ENCODE measurements at regions not wholly inside any gene's neighbourhood (a gene's known extent, or its start where the extent isn't known, plus 50 kb on each side); places are given as distances from the start of the nearest gene placed in this dataset.

- H3K27me3 Mint-ChIP-seq, result no peaks in the 10 kb centered on the region
- no peak overlapping the region for H3K4me3 Mint-ChIP-seq
- no peaks in the 10 kb centered on the region for H3K9me3 ChIP-seq (ENCODE audit: control insufficient read depth in 1 of 2, low read length in 2 of 2)
- intact Hi-C loops (cut with micrococcal nuclease), result no loop called here
- no peaks in the 10 kb centered on the region for H3K36me3 ChIP-seq (ENCODE audit: insufficient read depth, low read length)
- H3K36me3 Mint-ChIP-seq, result no peaks in the 10 kb centered on the region
- no peak for DNase-seq
- no peak overlapping the region for H3K4me3 ChIP-seq (ENCODE audit: low read length in 2 of 2)
- ChIA-PET CTCF (ENCODE audit: partially characterized antibody) (no interaction called here), POLR2A (ENCODE audit: partially characterized antibody) (no interaction called here)
- no peaks in the 10 kb centered on the region for H3K4me1 ChIP-seq (ENCODE audit: insufficient read depth, low read length)
- H3K27me3 ChIP-seq (ENCODE audit: insufficient read depth, low read length), result no peaks in the 10 kb centered on the region
- no peaks in the 10 kb centered on the region for H3K4me1 Mint-ChIP-seq
- H3K27ac Mint-ChIP-seq, result no peak overlapping the region
- peaks cover 0 to 6% (median 2%) of the 10 kb centered on the region in 8 donors for H3K9me3 Mint-ChIP-seq
- H3K27ac ChIP-seq (ENCODE audit: low read depth, low read length), result no peak overlapping the region
Measured at GRCh38 chr21:27454234-27454633, 487.3 kb upstream of the ADAMTS5 start.

GRCh38 chr21:27451116-27451515 is 484.2 kb upstream of the ADAMTS5 start:
- H3K4me1 ChIP-seq (ENCODE audit: insufficient read depth, low read length), result no peaks in the 10 kb centered on the region
- no peaks in the 10 kb centered on the region for H3K9me3 ChIP-seq (ENCODE audit: control insufficient read depth in 1 of 2, low read length in 2 of 2)
- Mint-ChIP-seq H3K27me3 (no peaks in the 10 kb centered on the region), H3K27ac (no peak overlapping the region), H3K4me3 (no peak overlapping the region), H3K9me3 (peaks cover 0 to 7% (median 0%) of the 10 kb centered on the region in 8 donors), H3K36me3 (no peaks in the 10 kb centered on the region), H3K4me1 (no peaks in the 10 kb centered on the region)
- H3K36me3 ChIP-seq (ENCODE audit: insufficient read depth, low read length), result no peaks in the 10 kb centered on the region
- ChIA-PET CTCF (ENCODE audit: partially characterized antibody) (no interaction called here), POLR2A (ENCODE audit: partially characterized antibody) (no interaction called here)
- intact Hi-C loops (cut with micrococcal nuclease), result no loop called here
- no peak overlapping the region for H3K27ac ChIP-seq (ENCODE audit: low read depth, low read length)
- H3K4me3 ChIP-seq (ENCODE audit: low read length in 2 of 2), result no peak overlapping the region
- no peak for DNase-seq
- no peaks in the 10 kb centered on the region for H3K27me3 ChIP-seq (ENCODE audit: insufficient read depth, low read length)

GRCh38 chr21:27450216-27450615 is 483.3 kb upstream of the ADAMTS5 start:
- H3K27ac ChIP-seq (ENCODE audit: low read depth, low read length), result no peak overlapping the region
- H3K27me3 Mint-ChIP-seq, result no peaks in the 10 kb centered on the region
- no peak overlapping the region for H3K4me3 ChIP-seq (ENCODE audit: low read length in 2 of 2)
- no peaks in the 10 kb centered on the region for H3K4me1 ChIP-seq (ENCODE audit: insufficient read depth, low read length)
- no peaks in the 10 kb centered on the region for H3K9me3 ChIP-seq (ENCODE audit: control insufficient read depth in 1 of 2, low read length in 2 of 2)
- H3K27me3 ChIP-seq (ENCODE audit: insufficient read depth, low read length), result no peaks in the 10 kb centered on the region
- DNase-seq, result no peak
- H3K4me3 Mint-ChIP-seq, result no peak overlapping the region
- no peak overlapping the region for H3K27ac Mint-ChIP-seq
- H3K36me3 ChIP-seq (ENCODE audit: insufficient read depth, low read length), result no peaks in the 10 kb centered on the region
- ChIA-PET POLR2A (ENCODE audit: partially characterized antibody) (no interaction called here), CTCF (ENCODE audit: partially characterized antibody) (no interaction called here)
- H3K9me3 Mint-ChIP-seq, result peaks cover 0 to 7% (median 0%) of the 10 kb centered on the region in 8 donors
- no peaks in the 10 kb centered on the region for H3K36me3 Mint-ChIP-seq
- intact Hi-C loops (cut with micrococcal nuclease), result no loop called here
- no peaks in the 10 kb centered on the region for H3K4me1 Mint-ChIP-seq

GRCh38 chr21:27448960-27449359 is 482.1 kb upstream of the ADAMTS5 start:
- intact Hi-C loops (cut with micrococcal nuclease), result no loop called here
- Histone ChIP-seq H3K4me1 (ENCODE audit: insufficient read depth, low read length) (no peaks in the 10 kb centered on the region), H3K4me3 (ENCODE audit: low read length in 2 of 2) (no peak overlapping the region), H3K27ac (ENCODE audit: low read depth, low read length) (no peak overlapping the region), H3K36me3 (ENCODE audit: insufficient read depth, low read length) (no peaks in the 10 kb centered on the region), H3K9me3 (ENCODE audit: control insufficient read depth in 1 of 2, low read length in 2 of 2) (no peaks in the 10 kb centered on the region), H3K27me3 (ENCODE audit: insufficient read depth, low read length) (no peaks in the 10 kb centered on the region)
- no peaks in the 10 kb centered on the region for H3K27me3 Mint-ChIP-seq
- no peaks in the 10 kb centered on the region for H3K4me1 Mint-ChIP-seq
- DNase-seq, result no peak
- H3K9me3 Mint-ChIP-seq, result peaks cover 0 to 7% (median under 1%) of the 10 kb centered on the region in 8 donors
- no peaks in the 10 kb centered on the region for H3K36me3 Mint-ChIP-seq
- H3K4me3 Mint-ChIP-seq, result no peak overlapping the region
- CTCF ChIA-PET (ENCODE audit: partially characterized antibody), result no interaction called here
- POLR2A ChIA-PET (ENCODE audit: partially characterized antibody), result no interaction called here
- no peak overlapping the region for H3K27ac Mint-ChIP-seq

- Mint-ChIP-seq H3K4me1 (no peaks in the 10 kb centered on the region), H3K36me3 (no peaks in the 10 kb centered on the region), H3K9me3 (peaks cover 0 to 11% (median 5%) of the 10 kb centered on the region in 8 donors), H3K27me3 (no peaks in the 10 kb centered on the region), H3K27ac (no peak overlapping the region), H3K4me3 (no peak overlapping the region)
- Histone ChIP-seq H3K27ac (ENCODE audit: low read depth, low read length) (no peak overlapping the region), H3K4me3 (ENCODE audit: low read length in 2 of 2) (no peak overlapping the region), H3K4me1 (ENCODE audit: insufficient read depth, low read length) (no peaks in the 10 kb centered on the region), H3K9me3 (ENCODE audit: control insufficient read depth in 1 of 2, low read length in 2 of 2) (no peaks in the 10 kb centered on the region), H3K36me3 (ENCODE audit: insufficient read depth, low read length) (no peaks in the 10 kb centered on the region), H3K27me3 (ENCODE audit: insufficient read depth, low read length) (no peaks in the 10 kb centered on the region)
- CTCF ChIA-PET (ENCODE audit: partially characterized antibody), result no interaction called here
- intact Hi-C loops (cut with micrococcal nuclease), result no loop called here
- no peak for DNase-seq
- POLR2A ChIA-PET (ENCODE audit: partially characterized antibody), result no interaction called here
Measured at GRCh38 chr21:27447843-27448242, 481.0 kb upstream of the ADAMTS5 start.

- intact Hi-C loops (cut with micrococcal nuclease), result no loop called here
- Histone ChIP-seq H3K36me3 (ENCODE audit: insufficient read depth, low read length) (no peaks in the 10 kb centered on the region), H3K4me3 (ENCODE audit: low read length in 2 of 2) (no peak overlapping the region), H3K9me3 (ENCODE audit: control insufficient read depth in 1 of 2, low read length in 2 of 2) (no peaks in the 10 kb centered on the region), H3K4me1 (ENCODE audit: insufficient read depth, low read length) (no peaks in the 10 kb centered on the region), H3K27me3 (ENCODE audit: insufficient read depth, low read length) (no peaks in the 10 kb centered on the region), H3K27ac (ENCODE audit: low read depth, low read length) (no peak overlapping the region)
- no peaks in the 10 kb centered on the region for H3K4me1 Mint-ChIP-seq
- no peak for DNase-seq
- no peaks in the 10 kb centered on the region for H3K27me3 Mint-ChIP-seq
- ChIA-PET CTCF (ENCODE audit: partially characterized antibody) (no interaction called here), POLR2A (ENCODE audit: partially characterized antibody) (no interaction called here)
- no peaks in the 10 kb centered on the region for H3K36me3 Mint-ChIP-seq
- peaks cover 4 to 12% (median 6%) of the 10 kb centered on the region in 8 donors for H3K9me3 Mint-ChIP-seq
- H3K27ac Mint-ChIP-seq, result no peak overlapping the region
- H3K4me3 Mint-ChIP-seq, result no peak overlapping the region
Measured at GRCh38 chr21:27429710-27430341, 462.9 kb upstream of the ADAMTS5 start.

GRCh38 chr21:27426196-27426595 is 459.3 kb upstream of the ADAMTS5 start:
- CTCF ChIA-PET (ENCODE audit: partially characterized antibody), result no interaction called here
- peaks cover 4 to 12% (median 6%) of the 10 kb centered on the region in 8 donors for H3K9me3 Mint-ChIP-seq
- DNase-seq, result no peak
- Histone ChIP-seq H3K4me1 (ENCODE audit: insufficient read depth, low read length) (no peaks in the 10 kb centered on the region), H3K9me3 (ENCODE audit: control insufficient read depth in 1 of 2, low read length in 2 of 2) (no peaks in the 10 kb centered on the region), H3K4me3 (ENCODE audit: low read length in 2 of 2) (no peak overlapping the region), H3K27me3 (ENCODE audit: insufficient read depth, low read length) (no peaks in the 10 kb centered on the region), H3K27ac (ENCODE audit: low read depth, low read length) (no peak overlapping the region), H3K36me3 (ENCODE audit: insufficient read depth, low read length) (no peaks in the 10 kb centered on the region)
- intact Hi-C loops (cut with micrococcal nuclease), result no loop called here
- H3K27ac Mint-ChIP-seq, result no peak overlapping the region
- no peaks in the 10 kb centered on the region for H3K27me3 Mint-ChIP-seq
- no peak overlapping the region for H3K4me3 Mint-ChIP-seq
- H3K36me3 Mint-ChIP-seq, result no peaks in the 10 kb centered on the region
- POLR2A ChIA-PET (ENCODE audit: partially characterized antibody), result no interaction called here
- no peaks in the 10 kb centered on the region for H3K4me1 Mint-ChIP-seq

GRCh38 chr21:27425574-27425973 is 458.7 kb upstream of the ADAMTS5 start:
- H3K36me3 ChIP-seq (ENCODE audit: insufficient read depth, low read length), result no peaks in the 10 kb centered on the region
- POLR2A ChIA-PET (ENCODE audit: partially characterized antibody), result no interaction called here
- H3K4me1 ChIP-seq (ENCODE audit: insufficient read depth, low read length), result no peaks in the 10 kb centered on the region
- no peak for DNase-seq
- Mint-ChIP-seq H3K4me1 (no peaks in the 10 kb centered on the region), H3K4me3 (no peak overlapping the region), H3K9me3 (peaks cover 0 to 10% (median 4%) of the 10 kb centered on the region in 8 donors), H3K27ac (no peak overlapping the region), H3K36me3 (no peaks in the 10 kb centered on the region), H3K27me3 (no peaks in the 10 kb centered on the region)
- H3K9me3 ChIP-seq (ENCODE audit: control insufficient read depth in 1 of 2, low read length in 2 of 2), result no peaks in the 10 kb centered on the region
- CTCF ChIA-PET (ENCODE audit: partially characterized antibody), result no interaction called here
- no peak overlapping the region for H3K4me3 ChIP-seq (ENCODE audit: low read length in 2 of 2)
- no peaks in the 10 kb centered on the region for H3K27me3 ChIP-seq (ENCODE audit: insufficient read depth, low read length)
- intact Hi-C loops (cut with micrococcal nuclease), result no loop called here
- no peak overlapping the region for H3K27ac ChIP-seq (ENCODE audit: low read depth, low read length)

Data from CD4-positive, alpha-beta memory T cell (primary cell).